Posterior cingulate gyrus (tissue), 11 donors: ENCODE measurements at regions not wholly inside any gene's neighbourhood (a gene's known extent, or its start where the extent isn't known, plus 50 kb on each side); places are given as distances from the start of the nearest gene placed in this dataset.

ENCODE experiments used
- DNase-seq, 10 donors: peaks; one replicate each; pipeline versions ENCODE4 v3.0.0 to v3.0.0-alpha.2; 2020 to 2021; ENCODE audit warnings: mixed read lengths in 3 of 10
- intact Hi-C: fragments of 100-400 bp; cut with DNase I; formaldehyde crosslinking; loops from one replicate; pipeline ENCODE4 v1.15.1; 2023

GRCh38 chr18:66150650-66151049 is 399.8 kb downstream of the CDH7 start:
- intact Hi-C loops, result no loop called here
- DNase-seq, result no peak

GRCh38 chr18:66143029-66143428 is 392.2 kb downstream of the CDH7 start:
- intact Hi-C loops, result no loop called here
- DNase-seq, result no peak

- DNase-seq, result no peak
- intact Hi-C loops, result no loop called here
These were observed 390.9 kb downstream of the CDH7 start for GRCh38 chr18:66141716-66142115.

GRCh38 chr18:66138642-66139041 is 387.8 kb downstream of the CDH7 start:
- DNase-seq, result no peak
- intact Hi-C loops, result no loop called here

GRCh38 chr18:66136039-66136438 is 385.2 kb downstream of the CDH7 start:
- intact Hi-C loops, result no loop called here
- DNase-seq, result no peak

- no peak for DNase-seq
- intact Hi-C loops, result no loop called here
These were observed 378.4 kb downstream of the CDH7 start for GRCh38 chr18:66129248-66129647.

GRCh38 chr18:66126266-66126665 is 375.5 kb downstream of the CDH7 start:
- no peak for DNase-seq
- intact Hi-C loops, result no loop called here

GRCh38 chr18:66124394-66124793 is 373.6 kb downstream of the CDH7 start:
- intact Hi-C loops, result no loop called here
- no peak for DNase-seq

GRCh38 chr18:66119347-66119746 is 368.5 kb downstream of the CDH7 start:
- intact Hi-C loops, result no loop called here
- DNase-seq, result no peak

- peak in 1 of 10 donors; percentile 38 for DNase-seq
- intact Hi-C loops, result no loop called here
These were observed 360.2 kb downstream of the CDH7 start for GRCh38 chr18:66111018-66111417.

- no peak for DNase-seq
- intact Hi-C loops, result no loop called here
These were observed 359.8 kb downstream of the CDH7 start for GRCh38 chr18:66110607-66111006.

- intact Hi-C loops, result no loop called here
- no peak for DNase-seq
These were observed 359.2 kb downstream of the CDH7 start for GRCh38 chr18:66109981-66110380.

GRCh38 chr18:66107546-66107945 is 356.7 kb downstream of the CDH7 start:
- no peak for DNase-seq
- intact Hi-C loops, result no loop called here

GRCh38 chr18:66105016-66105415 is 354.2 kb downstream of the CDH7 start:
- intact Hi-C loops, result no loop called here
- DNase-seq, result no peak

- intact Hi-C loops, result no loop called here
- no peak for DNase-seq
These were observed 352.7 kb downstream of the CDH7 start for GRCh38 chr18:66103550-66103949.

- no peak for DNase-seq
- intact Hi-C loops, result no loop called here
These were observed 332.3 kb downstream of the CDH7 start for GRCh38 chr18:66083078-66083477.

- no peak for DNase-seq
- intact Hi-C loops, result no loop called here
These were observed 328.4 kb downstream of the CDH7 start for GRCh38 chr18:66078925-66079800.

- DNase-seq, result no peak
- intact Hi-C loops, result no loop called here
These were observed 326.3 kb downstream of the CDH7 start for GRCh38 chr18:66077066-66077465.

GRCh38 chr18:66066191-66066590 is 315.4 kb downstream of the CDH7 start:
- no peak for DNase-seq
- intact Hi-C loops, result no loop called here

GRCh38 chr18:66048406-66048805 is 297.6 kb downstream of the CDH7 start:
- intact Hi-C loops, result no loop called here
- DNase-seq, result no peak

- intact Hi-C loops, result no loop called here
- no peak for DNase-seq
These were observed 295.3 kb downstream of the CDH7 start for GRCh38 chr18:66046032-66046602.

- no peak for DNase-seq
- intact Hi-C loops, result no loop called here
These were observed 292.2 kb downstream of the CDH7 start for GRCh38 chr18:66043009-66043408.
